A549 (cell line): ENCODE measurements at regions not wholly inside any gene's neighbourhood (a gene's known extent, or its start where the extent isn't known, plus 50 kb on each side); places are given as distances from the start of the nearest gene placed in this dataset.

Experiments
- CTCF ChIP-seq: fragments of >200 bp; sonication (Bioruptor Twin); formaldehyde crosslinking; IDR thresholded peaks from 3 replicates; pipeline ENCODE4 v1.5.1; 2016
- EP300 ChIP-seq, 2 experiments: fragments of >200 bp; sonication (Bioruptor Twin); formaldehyde crosslinking; IDR thresholded peaks; 2 replicates in 1 of 2; 3 replicates in 1 of 2; pipeline ENCODE4 v1.6.1; 2016 to 2017
- NFE2L2 ChIP-seq: fragments of 150-350 bp; conservative IDR thresholded peaks from 2 replicates; pipeline ENCODE4 v1.6.1; 2014; ENCODE audit warnings: low read length
- RNF2 ChIP-seq: fragments of 200-600 bp; sonication (generic); IDR thresholded peaks from 2 replicates; pipeline ENCODE4 v1.6.1; 2016; ENCODE audit warnings: low read depth, mild to moderate bottlenecking, antibody characterized with exemption, moderate library complexity, borderline replicate concordance
- SMC3 ChIP-seq: fragments of >200 bp; sonication (Bioruptor Twin); formaldehyde crosslinking; IDR thresholded peaks from 3 replicates; pipeline ENCODE4 v1.6.1; 2018; ENCODE audit warnings: inconsistent platforms
- TP53 ChIP-seq: fragments of 250-450 bp; sonication (Bioruptor Pico); IDR thresholded peaks from 2 replicates; pipeline ENCODE4 v1.5.0; 2021; ENCODE audit warnings: mild to moderate bottlenecking, moderate library complexity

GRCh38 chr14:51564460-51564859 is 87.2 kb upstream of the FRMD6 start:
- TF ChIP-seq EP300 (IDR thresholded peaks at IDR 0.05), result no peak
- no peak for TF ChIP-seq CTCF
- no peak for TF ChIP-seq SMC3
- TF ChIP-seq TP53, result no peak
- TF ChIP-seq RNF2, result no peak
- no peak for TF ChIP-seq NFE2L2
